ENCODE measurements at regions not wholly inside any gene's neighbourhood (a gene's known extent, or its start where the extent isn't known, plus 50 kb on each side); places are given as distances from the start of the nearest gene placed in this dataset.

DNA sequence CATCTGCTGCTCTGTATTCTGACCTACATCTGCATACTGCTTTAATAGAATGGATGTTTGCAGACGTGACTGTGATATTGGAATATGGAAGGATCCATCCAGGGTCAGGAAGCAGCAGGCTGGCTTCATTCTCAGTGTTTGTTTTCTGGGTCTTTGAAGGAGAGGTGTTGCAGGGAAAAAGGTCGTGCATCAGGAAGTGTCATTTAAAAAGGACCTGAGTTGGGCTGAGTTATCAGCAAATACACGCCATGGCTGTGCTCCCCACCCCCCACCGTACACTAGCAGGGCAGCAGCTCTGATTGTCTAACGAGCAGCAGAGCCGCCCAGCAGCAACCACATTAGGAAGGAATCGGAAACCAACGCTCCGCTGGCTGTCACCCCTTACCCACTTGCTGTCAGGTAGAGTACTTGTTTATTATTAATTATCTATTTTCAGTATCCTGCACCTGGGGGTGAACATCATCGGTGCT is 63.1 kb upstream of the STEAP1B start:
- DNase-seq (ENCODE audit: low spot score): no peak

DNA sequence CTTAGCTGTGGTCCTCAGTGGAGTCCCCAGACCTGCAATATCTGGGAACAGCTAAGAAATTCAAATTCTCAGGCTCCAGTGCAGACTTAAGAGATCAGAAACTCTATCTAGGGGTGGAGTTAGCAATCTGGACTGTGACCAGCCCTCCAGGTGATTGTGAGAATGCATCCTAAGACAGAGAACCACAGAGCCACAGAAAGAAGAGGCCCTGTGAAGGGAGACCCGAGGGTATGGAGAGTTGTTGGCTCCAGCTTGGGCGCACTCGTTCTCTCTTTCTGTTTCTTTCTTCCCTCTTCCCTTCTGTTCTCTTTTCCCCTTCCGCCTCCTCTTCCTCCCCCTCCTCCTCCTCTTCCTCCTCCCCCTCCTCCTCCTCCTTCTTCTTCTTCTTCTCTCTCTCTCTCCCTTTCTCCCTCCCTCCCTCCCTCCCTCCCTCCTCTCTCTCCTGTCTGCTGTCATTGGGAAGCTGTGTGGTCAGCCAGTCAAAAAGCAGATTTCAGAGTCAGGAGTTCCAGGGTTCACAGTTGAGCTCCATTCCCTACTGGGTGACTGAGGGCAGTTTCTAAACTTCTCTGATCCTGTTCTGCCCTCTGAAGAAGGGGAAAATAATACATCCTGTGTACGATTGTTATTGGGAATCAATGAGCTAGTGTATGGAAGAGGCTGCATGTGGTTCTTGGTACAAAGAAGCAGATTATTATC is 62.1 kb upstream of the STEAP1B start:
- DNase-seq (ENCODE audit: low spot score): no peak

DNA sequence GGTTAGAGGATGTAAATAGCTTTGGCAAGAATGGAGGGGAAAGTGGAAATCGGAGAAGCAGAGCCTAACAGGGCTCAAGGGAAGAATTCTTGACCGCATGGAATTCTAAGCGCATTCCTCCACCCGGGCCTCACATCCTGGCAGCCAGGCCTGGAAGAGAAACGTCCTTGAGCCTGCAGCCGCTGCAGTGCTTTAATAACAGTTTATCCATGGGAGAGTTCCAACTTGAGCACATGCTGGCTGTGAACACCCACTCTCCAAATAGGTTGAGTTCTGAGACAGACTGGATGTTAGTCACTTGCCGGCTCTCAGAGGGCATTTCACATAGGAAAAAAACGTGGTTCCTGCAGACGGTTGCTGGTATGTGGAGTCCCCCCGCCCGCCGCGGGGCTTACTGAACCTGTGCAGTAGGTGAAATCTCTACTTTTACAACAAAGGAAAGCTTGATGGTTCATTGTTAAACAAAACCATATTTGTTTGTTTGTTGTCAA is 61.4 kb upstream of the STEAP1B start:
- DNase-seq (ENCODE audit: low spot score): peak; percentile 70

GRCh38 chr7:22559829-22560489 is 60.0 kb upstream of the STEAP1B start:
- peak; percentile 67 for DNase-seq (ENCODE audit: low spot score)

DNA sequence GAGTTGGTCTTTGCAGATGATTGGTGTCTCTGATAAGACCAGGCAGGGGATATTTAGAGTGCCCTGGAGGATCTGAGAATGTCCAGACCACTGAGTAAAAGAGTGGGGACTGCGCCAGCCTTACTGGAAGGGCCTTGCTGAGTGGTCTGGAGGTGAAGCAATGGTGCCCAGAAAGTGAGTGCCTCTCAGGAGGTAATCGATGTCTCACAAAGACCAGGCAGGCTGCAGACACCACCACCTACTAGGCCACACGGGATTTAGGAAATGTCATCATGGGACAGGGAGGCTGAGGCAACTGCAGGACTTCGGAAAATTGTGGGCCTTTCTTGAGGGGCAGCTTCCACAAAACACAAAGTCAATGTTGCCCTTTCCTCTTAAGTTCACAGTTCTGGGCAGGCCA is 57.2 kb upstream of the STEAP1B start:
- no peak for DNase-seq (ENCODE audit: low spot score)

- DNase-seq (ENCODE audit: low spot score): no peak
Observed at GRCh38 chr7:22555476-22555875, 55.5 kb upstream of the STEAP1B start.

DNA sequence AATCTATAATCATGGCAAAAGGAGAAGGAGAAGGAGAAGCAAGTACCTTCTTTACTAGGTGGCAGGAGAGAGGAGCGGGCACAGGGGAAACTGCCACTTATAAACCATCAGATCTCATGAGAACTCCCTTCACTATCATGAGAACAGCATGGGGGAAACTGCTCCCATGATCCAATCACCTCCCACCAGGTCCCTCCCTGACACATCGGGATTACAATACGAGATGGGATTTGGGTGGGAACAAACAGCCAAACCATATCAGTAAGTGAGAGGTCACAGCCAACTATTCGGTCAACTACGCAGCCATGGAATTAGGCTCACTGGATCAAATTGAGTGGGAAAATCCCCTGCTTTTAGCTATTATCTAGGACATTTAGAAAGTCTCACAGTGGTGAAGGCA is 54.2 kb upstream of the STEAP1B start:
- no peak for DNase-seq (ENCODE audit: low spot score)

GRCh38 chr7:22551768-22552513 is 52.0 kb upstream of the STEAP1B start:
- DNase-seq (ENCODE audit: low spot score): no peak

- no peak for DNase-seq (ENCODE audit: low spot score)
Observed at GRCh38 chr7:22550514-22551030, 50.6 kb upstream of the STEAP1B start.

GRCh38 chr7:22549667-22550513 is 49.9 kb upstream of the STEAP1B start:
- no peak for DNase-seq (ENCODE audit: low spot score)
